ENCODE measurements at regions not wholly inside any gene's neighbourhood (a gene's known extent, or its start where the extent isn't known, plus 50 kb on each side); places are given as distances from the start of the nearest gene placed in this dataset.

GRCh38 chr7:25643770-25644394, 415.6 kb upstream of the NPVF start:
- no peak for TF ChIP-seq CTCF (IDR thresholded peaks at IDR 0.05)
- TF ChIP-seq EP300 (IDR thresholded peaks at IDR 0.05), result no peak
- TF ChIP-seq POLR2A (IDR thresholded peaks at IDR 0.05), result no peak
